ENCODE measurements at regions not wholly inside any gene's neighbourhood (a gene's known extent, or its start where the extent isn't known, plus 50 kb on each side); places are given as distances from the start of the nearest gene placed in this dataset.

DNA sequence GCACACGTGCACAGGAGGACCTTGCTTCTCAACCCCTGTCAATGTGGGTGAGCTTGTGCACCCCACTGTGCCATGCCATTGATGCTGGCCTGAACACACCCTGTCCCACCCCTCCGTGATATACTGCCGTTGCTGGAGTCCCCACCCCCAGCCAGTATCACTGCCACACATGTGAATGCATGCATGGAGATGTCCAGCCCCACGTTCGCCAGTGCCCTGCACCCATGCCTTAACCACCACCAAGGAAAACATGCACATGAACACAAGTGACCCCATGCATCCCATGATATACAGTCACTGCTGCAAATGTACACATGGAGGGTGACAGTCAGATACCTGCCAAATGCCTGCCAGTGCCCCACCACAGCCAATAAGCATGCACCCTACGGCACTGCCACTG lies 692.5 kb upstream of the ZWINT start:
- Histone ChIP-seq H3F3A (ENCODE audit: low read depth) (no peaks in the 10 kb centered on the region), H3K79me2 (ENCODE audit: insufficient read depth, low read length) (no peaks in the 10 kb centered on the region), H3K9me3 (ENCODE audit: insufficient read depth, low read depth, low read length) (0 out of 2 replicates have a peak, but pooled peaks cover 2% of the 10 kb centered on the region), H3K27me3 (ENCODE audit: insufficient read depth, low read length, poor library complexity, severe bottlenecking) (no peaks in the 10 kb centered on the region), H3K4me1 (ENCODE audit: insufficient read depth, low read length, poor library complexity, severe bottlenecking) (no peaks in the 10 kb centered on the region), H2AFZ (ENCODE audit: low read length) (no peak overlapping the region), H3K9me2 (replicated peaks; ENCODE audit: low read depth, low read length) (no peaks in the 10 kb centered on the region), H3K9ac (ENCODE audit: low read depth, low read length, poor library complexity, severe bottlenecking) (no peak overlapping the region), H3K4me3 (ENCODE audit: low read length, poor library complexity, severe bottlenecking) (no peak overlapping the region), H4K20me1 (ENCODE audit: insufficient read depth, low read length, poor library complexity, severe bottlenecking) (no peaks in the 10 kb centered on the region), H3K4me2 (ENCODE audit: low read depth, low read length, poor library complexity, severe bottlenecking) (no peak overlapping the region), H3K36me3 (ENCODE audit: insufficient read depth, low read length) (no peaks in the 10 kb centered on the region)
- TF ChIP-seq, protein P1, sequence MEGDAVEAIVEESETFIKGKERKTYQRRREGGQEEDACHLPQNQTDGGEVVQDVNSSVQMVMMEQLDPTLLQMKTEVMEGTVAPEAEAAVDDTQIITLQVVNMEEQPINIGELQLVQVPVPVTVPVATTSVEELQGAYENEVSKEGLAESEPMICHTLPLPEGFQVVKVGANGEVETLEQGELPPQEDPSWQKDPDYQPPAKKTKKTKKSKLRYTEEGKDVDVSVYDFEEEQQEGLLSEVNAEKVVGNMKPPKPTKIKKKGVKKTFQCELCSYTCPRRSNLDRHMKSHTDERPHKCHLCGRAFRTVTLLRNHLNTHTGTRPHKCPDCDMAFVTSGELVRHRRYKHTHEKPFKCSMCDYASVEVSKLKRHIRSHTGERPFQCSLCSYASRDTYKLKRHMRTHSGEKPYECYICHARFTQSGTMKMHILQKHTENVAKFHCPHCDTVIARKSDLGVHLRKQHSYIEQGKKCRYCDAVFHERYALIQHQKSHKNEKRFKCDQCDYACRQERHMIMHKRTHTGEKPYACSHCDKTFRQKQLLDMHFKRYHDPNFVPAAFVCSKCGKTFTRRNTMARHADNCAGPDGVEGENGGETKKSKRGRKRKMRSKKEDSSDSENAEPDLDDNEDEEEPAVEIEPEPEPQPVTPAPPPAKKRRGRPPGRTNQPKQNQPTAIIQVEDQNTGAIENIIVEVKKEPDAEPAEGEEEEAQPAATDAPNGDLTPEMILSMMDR (conservative IDR thresholded peaks at IDR 0.05; ENCODE audit: low read length): no peak
- TF ChIP-seq EZH2phosphoT487 (IDR thresholded peaks at IDR 0.05; ENCODE audit: borderline replicate concordance): no peak

DNA sequence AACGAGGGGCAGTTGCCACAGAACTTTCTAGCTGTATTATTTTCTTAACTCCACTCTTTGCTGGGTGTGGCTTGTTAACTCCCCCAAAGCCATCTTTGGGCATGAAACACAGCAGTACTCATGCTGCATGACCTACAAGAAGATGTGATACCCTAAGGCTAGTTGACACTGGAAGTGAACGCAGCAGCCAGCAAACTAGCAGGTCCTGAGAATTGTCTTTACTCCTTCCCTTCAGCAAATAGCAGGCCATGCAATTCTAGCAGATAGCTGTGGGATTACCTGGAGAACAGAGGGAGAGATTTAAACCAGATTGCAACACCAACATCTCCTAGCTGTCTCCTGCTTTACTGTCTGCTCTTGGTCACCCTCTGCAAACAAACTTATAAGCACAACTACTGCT lies 688.0 kb upstream of the ZWINT start:
- Histone ChIP-seq H3K27me3 (ENCODE audit: insufficient read depth, low read length, poor library complexity, severe bottlenecking) (no peaks in the 10 kb centered on the region), H3K4me3 (ENCODE audit: low read length, poor library complexity, severe bottlenecking) (no peak overlapping the region), H2AFZ (ENCODE audit: low read length) (no peak overlapping the region), H3K9ac (ENCODE audit: low read depth, low read length, poor library complexity, severe bottlenecking) (no peak overlapping the region), H3K4me1 (ENCODE audit: insufficient read depth, low read length, poor library complexity, severe bottlenecking) (no peaks in the 10 kb centered on the region), H3K4me2 (ENCODE audit: low read depth, low read length, poor library complexity, severe bottlenecking) (no peak overlapping the region), H4K20me1 (ENCODE audit: insufficient read depth, low read length, poor library complexity, severe bottlenecking) (no peaks in the 10 kb centered on the region), H3K36me3 (ENCODE audit: insufficient read depth, low read length) (no peaks in the 10 kb centered on the region), H3K9me3 (ENCODE audit: insufficient read depth, low read depth, low read length) (0 out of 2 replicates have a peak, but pooled peaks cover 2% of the 10 kb centered on the region), H3K79me2 (ENCODE audit: insufficient read depth, low read length) (no peaks in the 10 kb centered on the region), H3F3A (ENCODE audit: low read depth) (no peaks in the 10 kb centered on the region), H3K9me2 (replicated peaks; ENCODE audit: low read depth, low read length) (no peaks in the 10 kb centered on the region)
- TF ChIP-seq, protein P1 (conservative IDR thresholded peaks at IDR 0.05; ENCODE audit: low read length): no peak

DNA sequence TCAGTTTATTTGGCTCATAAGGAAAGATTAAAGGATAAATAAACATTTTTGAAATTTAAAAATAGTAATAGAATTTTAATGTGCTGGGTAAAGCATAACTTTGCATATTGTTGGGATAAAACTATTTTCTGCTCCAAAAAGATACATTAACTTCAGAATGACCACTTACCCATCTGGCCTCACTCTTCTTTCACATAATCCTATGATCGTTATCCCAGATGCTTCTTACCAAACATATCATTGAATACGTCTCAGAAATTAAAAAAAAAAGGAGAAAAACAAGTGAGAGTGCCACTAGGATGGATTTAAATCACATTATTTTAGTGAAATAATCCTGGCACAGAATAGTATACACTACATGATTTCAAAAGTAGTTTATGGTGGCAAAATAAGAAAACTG lies 677.5 kb upstream of the ZWINT start:
- Histone ChIP-seq H3K27me3 (ENCODE audit: insufficient read depth, low read length, poor library complexity, severe bottlenecking) (no peaks in the 10 kb centered on the region), H2AFZ (ENCODE audit: low read length) (no peak overlapping the region), H3K4me1 (ENCODE audit: insufficient read depth, low read length, poor library complexity, severe bottlenecking) (no peaks in the 10 kb centered on the region), H3K9me2 (replicated peaks; ENCODE audit: low read depth, low read length) (no peaks in the 10 kb centered on the region), H3K4me2 (ENCODE audit: low read depth, low read length, poor library complexity, severe bottlenecking) (no peak overlapping the region), H3K9me3 (ENCODE audit: insufficient read depth, low read depth, low read length) (no peaks in the 10 kb centered on the region), H3K9ac (ENCODE audit: low read depth, low read length, poor library complexity, severe bottlenecking) (no peak overlapping the region), H3F3A (ENCODE audit: low read depth) (no peaks in the 10 kb centered on the region), H3K79me2 (ENCODE audit: insufficient read depth, low read length) (no peaks in the 10 kb centered on the region), H4K20me1 (ENCODE audit: insufficient read depth, low read length, poor library complexity, severe bottlenecking) (no peaks in the 10 kb centered on the region), H3K36me3 (ENCODE audit: insufficient read depth, low read length) (no peaks in the 10 kb centered on the region), H3K4me3 (ENCODE audit: low read length, poor library complexity, severe bottlenecking) (no peak overlapping the region)
- TF ChIP-seq, protein P1 (conservative IDR thresholded peaks at IDR 0.05; ENCODE audit: low read length): no peak
- no peak for TF ChIP-seq EZH2phosphoT487 (IDR thresholded peaks at IDR 0.05; ENCODE audit: borderline replicate concordance)
